Calu3 (cell line): ENCODE measurements at regions not wholly inside any gene's neighbourhood (a gene's known extent, or its start where the extent isn't known, plus 50 kb on each side); places are given as distances from the start of the nearest gene placed in this dataset.

Source experiments
- BruUV-seq: library from RNA; stranded (reverse); fragments of 400-500 nt; replicated peaks from 2 replicates; lab custom pipeline; 2021; lab: Mats Ljungman, UMichigan
- CTCF ChIA-PET: fragments of 300-600 bp; sonication (Branson Sonifier 250); formaldehyde crosslinking; loops from one replicate; lab custom pipeline; 2022; ENCODE audit warnings: antibody characterized with exemption; lab: Charles Lee
- DNase-seq: peaks from one replicate; pipeline ENCODE4 v3.0.0; 2022
- H3K27ac Mint-ChIP-seq: one replicate; pipeline ENCODE4 v1.8.0; 2022; ENCODE audit warnings: mixed read lengths; ENCODE audit not compliant: unreplicated experiment
- H3K27me3 Mint-ChIP-seq: one replicate; pipeline ENCODE4 v1.8.0; 2022; ENCODE audit warnings: mixed read lengths; ENCODE audit not compliant: unreplicated experiment
- H3K36me3 Mint-ChIP-seq: one replicate; pipeline ENCODE4 v1.8.0; 2022; ENCODE audit warnings: mild to moderate bottlenecking, moderate library complexity, mixed read lengths; ENCODE audit not compliant: insufficient read depth, unreplicated experiment
- H3K4me1 Mint-ChIP-seq: one replicate; pipeline ENCODE4 v1.8.0; 2022; ENCODE audit warnings: mild to moderate bottlenecking, low read depth, mixed read lengths; ENCODE audit not compliant: unreplicated experiment
- H3K4me3 Mint-ChIP-seq: one replicate; pipeline ENCODE4 v1.8.0; 2022; ENCODE audit warnings: mild to moderate bottlenecking, low read depth, moderate library complexity, mixed read lengths; ENCODE audit not compliant: unreplicated experiment
- H3K9me3 Mint-ChIP-seq: one replicate; pipeline ENCODE4 v1.8.0; 2022; ENCODE audit warnings: low read depth, mixed read lengths; ENCODE audit not compliant: unreplicated experiment
- intact Hi-C: fragments of 100-400 bp; cut with micrococcal nuclease; formaldehyde crosslinking; loops from one replicate; pipeline ENCODE4 v1.10.0; 2022; ENCODE audit not compliant: unreplicated experiment
- TF ChIP-seq, protein P1 (sequence below): fragments of 200-600 bp; IDR thresholded peaks from one replicate; pipeline ENCODE4 v1.8.0; 2022; ENCODE audit warnings: antibody characterized with exemption; ENCODE audit not compliant: unreplicated experiment

DNA sequence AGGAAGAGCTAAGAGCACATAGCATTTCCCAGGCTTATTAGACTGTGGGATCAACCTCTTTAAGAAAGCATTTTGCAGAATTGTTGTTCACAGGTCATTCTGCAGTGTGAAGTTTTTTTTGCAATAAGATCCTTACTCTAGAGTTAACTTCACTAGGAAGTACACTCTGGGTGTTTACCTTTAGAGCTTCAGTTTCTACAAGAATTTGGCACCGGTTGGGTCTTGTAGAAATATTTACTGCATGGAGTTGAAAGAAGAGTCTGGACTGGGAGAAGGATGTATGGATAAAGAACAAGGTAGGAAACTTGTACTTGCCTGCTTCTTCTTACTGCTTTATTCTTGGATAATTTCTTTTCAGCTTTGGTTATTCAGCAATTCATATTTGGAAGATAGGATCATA lies 944.9 kb upstream of the GYPC start:
- BruUV-seq: no TSS peak
- H3K27ac Mint-ChIP-seq: no peak overlapping the region
- H3K4me1 Mint-ChIP-seq: no peaks in the 10 kb centered on the region
- H3K36me3 Mint-ChIP-seq: no peaks in the 10 kb centered on the region
- DNase-seq: no peak
- H3K4me3 Mint-ChIP-seq: no peak overlapping the region
- CTCF ChIA-PET: no interaction called here
- intact Hi-C loops: no loop called here
- H3K9me3 Mint-ChIP-seq: peaks cover 23% of the 10 kb centered on the region
- no peaks in the 10 kb centered on the region for H3K27me3 Mint-ChIP-seq
- TF ChIP-seq, protein P1, sequence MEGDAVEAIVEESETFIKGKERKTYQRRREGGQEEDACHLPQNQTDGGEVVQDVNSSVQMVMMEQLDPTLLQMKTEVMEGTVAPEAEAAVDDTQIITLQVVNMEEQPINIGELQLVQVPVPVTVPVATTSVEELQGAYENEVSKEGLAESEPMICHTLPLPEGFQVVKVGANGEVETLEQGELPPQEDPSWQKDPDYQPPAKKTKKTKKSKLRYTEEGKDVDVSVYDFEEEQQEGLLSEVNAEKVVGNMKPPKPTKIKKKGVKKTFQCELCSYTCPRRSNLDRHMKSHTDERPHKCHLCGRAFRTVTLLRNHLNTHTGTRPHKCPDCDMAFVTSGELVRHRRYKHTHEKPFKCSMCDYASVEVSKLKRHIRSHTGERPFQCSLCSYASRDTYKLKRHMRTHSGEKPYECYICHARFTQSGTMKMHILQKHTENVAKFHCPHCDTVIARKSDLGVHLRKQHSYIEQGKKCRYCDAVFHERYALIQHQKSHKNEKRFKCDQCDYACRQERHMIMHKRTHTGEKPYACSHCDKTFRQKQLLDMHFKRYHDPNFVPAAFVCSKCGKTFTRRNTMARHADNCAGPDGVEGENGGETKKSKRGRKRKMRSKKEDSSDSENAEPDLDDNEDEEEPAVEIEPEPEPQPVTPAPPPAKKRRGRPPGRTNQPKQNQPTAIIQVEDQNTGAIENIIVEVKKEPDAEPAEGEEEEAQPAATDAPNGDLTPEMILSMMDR: no peak

DNA sequence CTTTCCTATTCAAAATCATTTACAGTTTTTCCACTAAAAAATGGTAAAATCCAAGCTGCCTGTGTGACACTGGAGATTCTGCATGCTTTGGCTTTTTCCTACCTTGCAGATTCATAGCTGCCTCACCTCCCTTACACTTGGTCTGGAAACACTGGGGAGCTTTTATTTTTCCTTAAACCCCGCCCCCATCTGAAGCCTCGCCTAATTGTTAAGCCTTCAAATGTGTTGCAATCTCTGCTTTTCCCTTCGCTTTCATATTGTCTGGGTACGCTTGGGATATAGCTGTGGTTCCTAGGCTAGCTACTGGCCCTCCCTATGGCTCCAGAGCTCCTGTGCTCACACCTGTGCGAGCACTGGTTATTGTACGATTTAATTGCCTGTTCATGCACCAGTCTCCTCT lies 942.4 kb upstream of the GYPC start:
- no peaks in the 10 kb centered on the region for H3K36me3 Mint-ChIP-seq
- no peak for DNase-seq
- H3K4me1 Mint-ChIP-seq: no peaks in the 10 kb centered on the region
- H3K27me3 Mint-ChIP-seq: no peaks in the 10 kb centered on the region
- H3K27ac Mint-ChIP-seq: no peak overlapping the region
- intact Hi-C loops: no loop called here
- peaks cover 18% of the 10 kb centered on the region for H3K9me3 Mint-ChIP-seq
- CTCF ChIA-PET: no interaction called here
- BruUV-seq: no TSS peak
- TF ChIP-seq, protein P1: no peak
- no peak overlapping the region for H3K4me3 Mint-ChIP-seq

GRCh38 chr2:125721072-125721721 lies 934.8 kb upstream of the GYPC start:
- CTCF ChIA-PET: interaction anchor here (0.5 kb wide), 1 partner anchor 89 kb away, joined by 4 read pairs; no protein-coding TSS in a partner anchor
- intact Hi-C loops: no loop called here
- Mint-ChIP-seq H3K27me3 (no peaks in the 10 kb centered on the region), H3K4me3 (no peak overlapping the region), H3K36me3 (no peaks in the 10 kb centered on the region), H3K4me1 (no peaks in the 10 kb centered on the region), H3K27ac (no peak overlapping the region), H3K9me3 (peaks cover 4% of the 10 kb centered on the region)
- no TSS peak for BruUV-seq
- TF ChIP-seq, protein P1: no peak
- no peak for DNase-seq

GRCh38 chr2:125730921-125731320 lies 925.0 kb upstream of the GYPC start:
- no TSS peak for BruUV-seq

More at GRCh38 chr2:125730921-125731320, 925.0 kb upstream of the GYPC start:
- no peak for DNase-seq
- H3K9me3 Mint-ChIP-seq: peaks cover 12% of the 10 kb centered on the region
- H3K36me3 Mint-ChIP-seq: no peaks in the 10 kb centered on the region
- H3K4me3 Mint-ChIP-seq: no peak overlapping the region
- CTCF ChIA-PET: no interaction called here
- no peaks in the 10 kb centered on the region for H3K27me3 Mint-ChIP-seq
- TF ChIP-seq, protein P1: no peak
- no peak overlapping the region for H3K27ac Mint-ChIP-seq
- intact Hi-C loops: no loop called here
- no peaks in the 10 kb centered on the region for H3K4me1 Mint-ChIP-seq
